Ascending aorta (tissue), 2 donors: ENCODE measurements at regions not wholly inside any gene's neighbourhood (a gene's known extent, or its start where the extent isn't known, plus 50 kb on each side); places are given as distances from the start of the nearest gene placed in this dataset.
"Not testable (repeated sequence)": the region's sequence is repeated elsewhere in the genome, so short reads cannot be mapped to it uniquely, and the experiment has no call there.

Experiments used
- DNase-seq, 2 donors: peaks; one replicate each; pipeline ENCODE4 v3.0.0-alpha.2; 2019; ENCODE audit warnings: low spot score in 2 of 2
- H3K27ac ChIP-seq, 2 donors: fragments of 200-600 bp; sonication (generic); one replicate each; pipeline ENCODE4 v1.5.1; 2016 to 2017; ENCODE audit warnings: mild to moderate bottlenecking in 1 of 2
- H3K27me3 ChIP-seq: fragments of 200-600 bp; sonication (generic); one replicate; pipeline ENCODE4 v1.5.1; 2017
- H3K36me3 ChIP-seq, 2 donors: fragments of 200-600 bp; sonication (generic); one replicate each; pipeline ENCODE4 v1.5.1; 2016
- H3K4me1 ChIP-seq, 2 donors: fragments of 200-600 bp; sonication (generic); one replicate each; pipeline ENCODE4 v1.5.1; 2016 to 2017; ENCODE audit warnings: mild to moderate bottlenecking in 1 of 2
- H3K4me3 ChIP-seq, 2 donors: fragments of 200-600 bp; sonication (generic); one replicate each; pipeline ENCODE4 v1.5.1; 2016 to 2017; ENCODE audit warnings: mild to moderate bottlenecking in 1 of 2
- H3K9me3 ChIP-seq, 2 donors: fragments of 200-600 bp; sonication (generic); one replicate each; pipeline ENCODE4 v1.5.1; 2016
- CTCF ChIP-seq, 3 experiments: fragments of 200-600 bp in 2 of 3; fragments of 450-650 bp in 1 of 3; sonication (generic) in 2 of 3; IDR thresholded peaks; one replicate each; pipeline ENCODE4 v1.5.1; 2016 to 2019; ENCODE audit warnings: antibody characterized with exemption in 3 of 3, mild to moderate bottlenecking in 1 of 3, moderate library complexity in 1 of 3
- intact Hi-C: fragments of 100-400 bp; cut with DNase I; formaldehyde crosslinking; loops from one replicate; pipeline ENCODE4 v1.15.1; 2023

GRCh38 chr4:8722556-8722955 is 130.0 kb downstream of the CPZ start:
- no peak overlapping the region for H3K27ac ChIP-seq
- peak in 1 of 2 donors; percentile 33 for DNase-seq
- no peak for TF ChIP-seq CTCF (IDR thresholded peaks at IDR 0.05)

GRCh38 chr4:8721621-8722020 is 129.1 kb downstream of the CPZ start:
- intact Hi-C loops, result no loop called here
- H3K36me3 ChIP-seq, result no peaks in the 10 kb centered on the region
- no peak for TF ChIP-seq CTCF (IDR thresholded peaks at IDR 0.05)
- H3K9me3 ChIP-seq, result no peaks in the 10 kb centered on the region
- H3K4me3 ChIP-seq, result no peak overlapping the region
- H3K27me3 ChIP-seq, result no peaks in the 10 kb centered on the region
- H3K27ac ChIP-seq, result no peak overlapping the region
- H3K4me1 ChIP-seq, result no peaks in the 10 kb centered on the region
- peak in 1 of 2 donors; percentile 24 for DNase-seq

More at GRCh38 chr4:8722556-8722955, 130.0 kb downstream of the CPZ start:
- no peak overlapping the region for H3K4me3 ChIP-seq
- no peaks in the 10 kb centered on the region for H3K27me3 ChIP-seq
- intact Hi-C loops, result no loop called here
- H3K4me1 ChIP-seq, result no peaks in the 10 kb centered on the region
- H3K9me3 ChIP-seq, result no peaks in the 10 kb centered on the region
- no peaks in the 10 kb centered on the region for H3K36me3 ChIP-seq

GRCh38 chr4:8719421-8719820 is 126.9 kb downstream of the CPZ start:
- peak in 1 of 2 donors; percentile 8 for DNase-seq
- no peaks in the 10 kb centered on the region for H3K4me1 ChIP-seq
- no peak overlapping the region for H3K4me3 ChIP-seq
- no peaks in the 10 kb centered on the region for H3K27me3 ChIP-seq
- no peaks in the 10 kb centered on the region for H3K36me3 ChIP-seq
- intact Hi-C loops, result no loop called here
- H3K9me3 ChIP-seq, result peaks cover 0 to 8% of the 10 kb centered on the region in 2 donors
- TF ChIP-seq CTCF (IDR thresholded peaks at IDR 0.05), result no peak
- H3K27ac ChIP-seq, result no peak overlapping the region

- intact Hi-C loops, H3K27me3 ChIP-seq, H3K4me1 ChIP-seq, H3K4me3 ChIP-seq, H3K27ac ChIP-seq, DNase-seq, H3K36me3 ChIP-seq: not testable (repeated sequence)
- peaks cover 0 to 18% of the 10 kb centered on the region in 2 donors for H3K9me3 ChIP-seq
These were observed 124.9 kb downstream of the CPZ start for GRCh38 chr4:8717470-8717869.

- no peak for DNase-seq
- TF ChIP-seq CTCF (IDR thresholded peaks at IDR 0.05), result no peak
- Histone ChIP-seq H3K27me3 (no peaks in the 10 kb centered on the region), H3K4me3 (no peak overlapping the region), H3K36me3 (no peaks in the 10 kb centered on the region), H3K9me3 (peaks cover 0 to 18% of the 10 kb centered on the region in 2 donors), H3K4me1 (no peaks in the 10 kb centered on the region), H3K27ac (no peak overlapping the region)
- intact Hi-C loops, result no loop called here
These were observed 118.4 kb downstream of the CPZ start for GRCh38 chr4:8710946-8711345.

- TF ChIP-seq CTCF (IDR thresholded peaks at IDR 0.05), result no peak
- Histone ChIP-seq H3K4me3 (no peak overlapping the region), H3K9me3 (peaks cover 0 to 18% of the 10 kb centered on the region in 2 donors), H3K36me3 (no peaks in the 10 kb centered on the region), H3K27me3 (no peaks in the 10 kb centered on the region), H3K4me1 (no peaks in the 10 kb centered on the region), H3K27ac (no peak overlapping the region)
- DNase-seq, result no peak
- intact Hi-C loops, result no loop called here
These were observed 117.9 kb downstream of the CPZ start for GRCh38 chr4:8710416-8710815.
